Stimulated activated CD4-positive, alpha-beta T cell treated with anti-CD3 and anti-CD28 coated beads, Interleukin-4, amount 100 ng/mL, for 24 hours (primary cell): ENCODE measurements at regions not wholly inside any gene's neighbourhood (a gene's known extent, or its start where the extent isn't known, plus 50 kb on each side); places are given as distances from the start of the nearest gene placed in this dataset.
"Not testable (repeated sequence)": the region's sequence is repeated elsewhere in the genome, so short reads cannot be mapped to it uniquely, and the experiment has no call there.

Experiments
- DNase-seq: peaks from one replicate; pipeline ENCODE4 v3.0.0-alpha.2; 2020

DNA sequence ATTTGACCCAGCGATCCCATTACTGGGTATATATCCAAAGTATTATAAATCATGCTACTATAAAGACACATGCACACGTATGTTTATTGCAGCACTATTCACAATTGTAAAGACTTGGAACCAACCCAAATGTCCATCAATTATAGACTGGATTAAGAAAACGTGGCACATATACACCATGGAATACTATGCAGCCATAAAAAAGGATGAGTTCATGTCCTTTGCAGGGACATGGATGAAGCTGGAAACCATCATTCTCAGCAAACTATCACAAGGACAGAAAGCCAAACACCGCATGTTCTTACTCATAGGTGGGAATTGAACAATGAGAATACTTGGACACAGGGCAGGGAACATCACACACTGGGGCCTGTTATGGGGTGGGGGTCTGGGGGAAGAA lies 317.8 kb downstream of the TSHZ3 start:
- not testable (repeated sequence) for DNase-seq

DNA sequence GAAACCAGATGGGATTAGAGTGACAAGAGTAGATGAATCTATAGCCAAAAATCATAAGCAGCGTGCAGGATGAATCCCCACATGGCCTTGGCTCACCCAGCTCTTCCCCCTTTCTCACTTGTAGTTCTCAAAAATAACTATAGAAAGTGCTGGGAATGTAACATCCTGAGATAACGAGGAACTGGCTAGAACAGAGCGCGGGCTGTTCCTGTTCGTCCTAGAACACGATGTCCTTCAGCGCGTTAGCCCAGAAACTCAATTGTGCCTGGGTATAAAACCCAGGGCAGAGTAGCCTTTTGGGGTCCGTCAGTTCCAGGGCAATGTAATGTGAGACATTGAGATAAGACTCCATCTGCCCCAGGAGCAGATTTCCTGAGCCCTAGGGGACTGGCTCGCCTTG lies 326.2 kb downstream of the TSHZ3 start:
- DNase-seq, result no peak

GRCh38 chr19:31018936-31019335 lies 330.3 kb downstream of the TSHZ3 start:
- DNase-seq, result no peak

DNA sequence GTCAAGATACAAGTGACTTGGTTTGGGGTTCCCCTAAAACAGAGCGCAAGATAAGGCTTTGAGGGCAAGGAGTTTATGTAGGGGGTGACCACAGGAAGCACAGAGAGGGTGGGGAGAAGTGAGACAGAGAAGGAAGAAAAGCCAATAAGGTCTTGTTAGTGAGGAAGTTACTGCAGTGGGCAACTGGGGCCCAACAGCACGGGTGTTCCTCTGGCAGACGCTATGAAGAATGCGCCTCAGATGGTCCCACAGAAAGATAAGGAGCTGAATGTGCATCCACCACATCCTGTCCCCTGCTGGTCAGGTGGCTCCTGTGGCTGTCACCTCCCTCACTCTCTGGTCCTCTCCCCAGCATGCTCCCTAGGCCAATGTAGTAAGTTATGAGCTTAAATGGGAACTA lies 333.5 kb downstream of the TSHZ3 start:
- no peak for DNase-seq

DNA sequence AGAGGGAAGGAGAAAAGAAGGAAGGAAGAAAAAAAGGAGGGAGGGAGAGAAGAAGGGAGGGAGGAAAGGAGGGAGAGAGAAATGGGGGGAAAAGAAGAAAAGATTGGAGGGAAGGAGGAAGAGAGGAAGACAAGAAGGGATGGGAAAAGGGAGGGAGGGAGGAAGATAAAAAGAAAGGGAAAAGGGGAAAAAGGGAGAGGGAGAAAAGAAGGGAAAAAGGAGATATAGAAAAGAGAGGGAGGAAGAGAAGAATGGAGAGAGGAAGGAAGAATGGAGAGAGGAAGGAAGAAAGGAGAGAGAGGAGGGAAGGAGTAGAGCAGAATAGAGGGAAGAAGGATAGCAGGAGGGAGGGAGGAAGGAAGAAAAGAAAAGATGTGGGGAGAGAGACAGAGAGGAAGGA lies 334.6 kb downstream of the TSHZ3 start:
- no peak for DNase-seq

- DNase-seq, result no peak
Observed at GRCh38 chr19:31013384-31014020, 335.7 kb downstream of the TSHZ3 start.

DNA sequence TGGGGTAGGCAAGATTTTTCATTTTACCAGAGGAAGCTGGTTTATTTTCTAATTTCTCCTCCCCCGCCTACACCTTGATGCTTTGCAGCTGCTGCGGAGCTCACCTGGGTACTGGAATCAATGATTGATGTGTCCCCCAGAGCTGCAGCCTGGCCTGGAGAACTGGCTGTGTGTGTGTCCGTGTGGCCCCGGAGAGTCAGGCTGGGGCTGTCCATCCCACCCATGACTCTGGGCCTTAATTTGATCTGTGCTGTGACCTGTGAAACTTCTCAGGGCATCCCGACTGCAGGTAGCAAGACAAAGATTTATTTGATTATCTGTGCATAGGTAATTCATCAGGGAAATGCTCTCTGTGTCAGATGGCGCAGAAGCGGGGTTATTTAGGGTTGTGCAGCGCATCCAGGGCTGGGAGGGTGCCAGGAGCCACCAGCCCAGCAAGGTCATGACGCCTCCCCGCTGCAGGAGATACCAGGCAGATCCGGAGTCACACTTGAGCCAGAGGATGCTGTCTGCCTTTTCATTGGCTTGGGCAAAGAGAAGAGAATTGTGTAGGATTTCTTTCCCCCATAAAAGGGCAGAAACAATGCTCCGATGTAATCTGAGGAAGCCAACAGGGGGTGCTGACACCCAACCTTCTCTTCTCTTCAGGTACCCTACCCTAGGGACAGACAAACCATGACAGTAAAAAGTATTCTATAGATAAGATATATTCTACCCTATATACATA lies 346.6 kb downstream of the TSHZ3 start:
- DNase-seq, result no peak

DNA sequence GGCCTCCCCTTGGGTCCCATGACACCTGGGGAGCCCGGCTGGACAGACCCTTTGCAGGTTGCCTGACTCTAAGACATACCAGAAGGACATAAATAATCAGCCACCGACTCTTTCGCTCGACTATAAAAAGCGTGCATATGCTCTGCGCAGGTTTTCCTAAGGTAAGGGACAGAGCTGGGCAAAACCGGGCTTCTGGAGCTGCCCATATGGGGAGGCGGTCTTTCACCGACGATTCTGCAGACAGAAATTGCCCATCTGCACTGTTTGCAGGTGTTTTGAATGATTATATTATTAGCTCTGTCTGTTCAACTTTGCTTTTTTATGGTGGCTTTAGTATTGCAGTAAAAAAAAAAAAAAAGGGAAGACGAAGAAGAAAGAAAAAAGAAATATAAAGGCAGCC lies 347.2 kb downstream of the TSHZ3 start:
- no peak for DNase-seq

DNA sequence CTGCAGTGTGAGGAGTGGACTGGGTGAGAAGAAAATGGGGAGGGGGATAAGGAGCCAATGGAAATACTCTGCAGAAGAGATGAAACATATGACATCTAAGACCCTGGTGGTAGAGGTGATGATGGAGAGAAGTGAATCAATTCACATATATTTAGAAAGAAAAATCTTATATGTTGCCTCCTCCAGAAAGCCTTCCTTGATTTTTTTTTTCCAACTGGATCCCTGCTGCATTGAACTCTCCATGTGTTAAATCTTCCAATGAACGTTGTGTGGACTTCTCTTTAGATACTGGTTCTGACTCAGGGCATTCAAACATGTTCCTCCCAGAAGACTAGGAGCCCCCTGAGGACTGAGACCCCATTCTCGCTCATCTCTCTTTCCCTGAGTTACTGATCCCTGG lies 348.3 kb downstream of the TSHZ3 start:
- DNase-seq, result no peak

GRCh38 chr19:30999726-31000125 lies 349.5 kb downstream of the TSHZ3 start:
- DNase-seq, result no peak

GRCh38 chr19:30997222-30997621 lies 352.0 kb downstream of the TSHZ3 start:
- no peak for DNase-seq

GRCh38 chr19:30978639-30979038 lies 370.6 kb downstream of the TSHZ3 start:
- no peak for DNase-seq

- DNase-seq, result no peak
Observed at GRCh38 chr19:30969591-30969990, 379.6 kb downstream of the TSHZ3 start.

GRCh38 chr19:30968841-30969399 lies 380.3 kb downstream of the TSHZ3 start:
- DNase-seq, result no peak

GRCh38 chr19:30968210-30968609 lies 381.0 kb downstream of the TSHZ3 start:
- DNase-seq, result no peak

- no peak for DNase-seq
Observed at GRCh38 chr19:30966486-30966885, 382.8 kb downstream of the TSHZ3 start.

- DNase-seq, result no peak
Observed at GRCh38 chr19:30959011-30959410, 390.2 kb downstream of the TSHZ3 start.

DNA sequence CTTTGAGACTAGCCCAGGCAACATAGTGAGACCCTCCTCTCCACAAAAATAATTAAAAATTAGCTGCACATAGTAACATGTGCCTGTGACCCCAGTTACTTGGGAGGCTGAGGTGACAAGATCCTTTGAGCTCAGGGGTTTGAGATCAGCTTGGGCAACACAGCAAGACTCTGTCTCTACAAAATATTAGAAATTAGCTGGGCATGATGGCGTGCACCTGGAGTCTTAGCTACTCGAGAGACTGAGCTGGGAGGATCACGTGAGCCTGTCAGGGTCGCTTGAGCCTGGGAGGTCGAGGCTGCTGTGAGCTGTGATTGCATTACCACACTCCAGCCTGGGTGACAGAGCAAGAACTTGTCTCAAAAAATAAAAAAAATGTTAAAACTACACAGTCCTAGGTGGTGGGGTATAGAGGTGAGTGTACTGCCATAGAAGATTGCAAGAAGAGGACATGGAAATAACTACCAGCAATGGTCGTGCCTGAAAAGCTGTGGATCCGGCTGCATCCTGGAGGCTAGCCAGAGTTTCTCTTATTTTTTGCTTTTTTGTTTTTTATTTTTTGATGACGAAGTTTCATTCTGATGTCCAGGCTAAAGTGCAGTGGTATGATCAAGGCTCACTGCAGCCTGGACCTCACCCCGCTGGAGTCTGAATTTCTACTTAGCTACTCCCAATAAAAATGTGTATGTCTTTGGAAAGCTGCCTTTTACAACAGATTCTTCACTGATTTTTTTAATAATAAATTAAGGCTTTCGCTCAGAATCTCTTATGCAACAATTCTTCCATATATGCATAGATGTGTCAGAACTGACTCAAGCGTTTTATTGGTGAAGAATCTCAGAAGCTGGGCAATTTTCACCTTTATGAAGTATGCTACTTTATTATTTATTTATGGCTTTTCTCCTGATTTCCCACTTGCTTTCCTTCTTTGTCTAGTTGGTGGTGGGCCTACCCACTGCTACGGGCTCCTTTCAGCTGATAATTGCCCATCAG lies 393.8 kb downstream of the TSHZ3 start:
- DNase-seq, result no peak

DNA sequence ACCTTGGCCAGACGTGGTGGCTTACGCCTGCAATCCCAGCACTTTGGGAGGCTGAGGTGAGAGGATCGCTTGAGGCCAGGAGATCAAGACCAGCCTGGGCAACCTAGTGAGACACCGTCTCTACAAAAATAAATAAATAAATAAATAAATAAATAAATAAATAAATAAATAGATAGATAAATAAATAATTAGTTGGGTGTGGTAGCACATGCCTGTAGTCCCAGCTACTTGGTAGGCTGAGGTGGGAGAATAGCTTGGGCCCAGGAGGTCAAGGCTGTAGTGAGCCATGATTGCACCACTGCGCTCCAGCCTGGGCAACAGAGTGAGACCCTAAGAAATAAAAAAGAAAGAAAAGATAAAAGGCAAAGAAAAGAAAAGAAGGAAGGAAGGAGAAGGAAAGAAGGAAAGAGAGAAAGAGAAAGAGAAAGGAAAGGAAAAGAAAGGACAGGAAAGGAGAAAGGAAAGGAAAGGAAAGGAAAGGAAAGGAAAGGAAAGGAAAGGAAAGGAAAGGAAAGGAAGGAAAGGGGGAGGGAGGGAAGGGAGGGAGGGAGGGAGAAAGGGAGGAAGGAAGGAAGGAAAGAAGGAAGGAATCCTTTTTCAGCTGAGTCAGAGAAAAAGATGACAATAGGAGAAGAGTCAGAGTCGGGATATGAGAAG lies 404.8 kb downstream of the TSHZ3 start:
- DNase-seq, result not testable (repeated sequence)

DNA sequence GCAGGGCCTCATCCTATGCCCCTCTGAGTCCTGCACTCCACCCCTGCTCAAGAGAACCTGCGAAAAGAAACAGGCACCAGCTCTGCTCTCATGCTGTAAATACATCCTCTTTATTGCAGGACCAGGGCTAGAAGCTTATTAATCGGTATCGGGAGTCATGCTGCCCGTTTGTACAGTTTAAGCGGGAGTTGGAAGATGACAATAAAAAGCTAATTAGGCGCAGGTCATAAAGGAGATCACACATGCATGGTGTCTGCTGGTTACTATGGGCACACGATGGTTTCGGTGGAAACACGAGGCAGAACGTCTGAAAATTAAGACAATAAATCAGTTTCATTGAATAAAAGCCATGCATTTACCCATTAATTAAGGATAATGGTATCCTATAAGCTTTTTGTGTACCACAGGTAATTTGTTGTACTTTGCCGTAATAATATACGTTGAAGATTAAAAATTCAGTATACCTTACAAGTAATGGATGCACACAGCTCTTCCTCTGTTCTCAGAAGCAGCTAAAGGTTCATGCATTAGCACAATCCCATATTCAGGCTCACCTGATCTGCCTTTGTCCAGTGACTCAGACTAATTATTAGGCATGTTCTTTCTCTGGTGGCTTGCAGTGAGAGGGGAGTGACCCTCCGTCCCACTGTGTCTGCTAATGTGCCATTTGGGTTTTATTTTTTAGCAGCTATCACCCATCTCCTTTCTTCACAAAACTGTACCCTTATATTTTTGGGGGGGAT lies 406.0 kb downstream of the TSHZ3 start:
- no peak for DNase-seq

DNA sequence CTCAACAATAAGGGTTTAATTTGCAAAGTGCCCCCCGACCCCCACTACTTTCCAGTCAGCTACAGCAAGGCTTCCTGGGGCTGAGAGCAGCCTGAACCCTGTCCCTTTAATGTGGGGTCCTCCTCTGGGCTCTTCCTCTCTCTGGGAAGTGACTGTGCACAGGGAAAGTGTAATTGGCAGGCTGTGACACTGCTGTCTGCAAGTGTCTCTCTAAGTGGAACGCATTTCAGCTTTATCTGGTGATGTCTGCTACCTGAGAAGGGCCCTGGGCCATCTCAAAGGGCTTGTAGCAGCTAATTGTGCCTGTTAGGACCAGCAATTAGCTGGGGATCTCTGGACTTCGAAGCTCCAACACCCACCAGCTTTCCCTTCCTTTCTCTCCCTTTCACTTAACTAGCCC lies 406.6 kb downstream of the TSHZ3 start:
- DNase-seq, result no peak

DNA sequence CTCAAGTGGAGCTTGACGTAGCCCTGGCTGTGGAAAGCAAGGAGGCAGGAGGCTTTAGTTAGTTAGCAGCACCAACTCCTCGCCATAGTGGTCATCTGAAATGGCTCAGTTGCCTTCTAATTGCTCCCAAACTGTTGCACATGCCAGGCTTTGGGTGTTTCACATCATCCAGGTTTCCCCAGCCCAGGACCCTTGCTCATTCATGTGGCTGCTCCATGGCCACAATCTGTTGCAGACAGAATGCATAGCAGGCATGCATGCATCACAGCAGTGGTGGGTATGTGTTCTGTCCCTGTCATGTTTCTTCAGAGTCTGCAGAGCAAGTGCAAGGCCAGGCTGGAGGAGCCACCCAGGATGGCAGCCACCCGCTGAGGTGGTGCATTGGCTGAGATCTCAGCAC lies 407.6 kb downstream of the TSHZ3 start:
- DNase-seq, result no peak
